Testis (tissue), 2 donors: ENCODE measurements at regions not wholly inside any gene's neighbourhood (a gene's known extent, or its start where the extent isn't known, plus 50 kb on each side); places are given as distances from the start of the nearest gene placed in this dataset.

Source experiments
- DNase-seq: peaks from one replicate; pipeline ENCODE4 v3.0.0-alpha.2; 2019
- H3K27ac ChIP-seq, 2 donors: fragments of 200-600 bp; sonication (generic); one replicate each; pipeline ENCODE4 v1.5.1; 2019
- H3K27me3 ChIP-seq: fragments of 200-600 bp; sonication (generic); one replicate; pipeline ENCODE4 v1.5.1; 2019
- H3K36me3 ChIP-seq: fragments of 200-600 bp; sonication (generic); one replicate; pipeline ENCODE4 v1.5.1; 2017; ENCODE audit warnings: low read depth; ENCODE audit errors: missing control alignments
- H3K4me1 ChIP-seq: fragments of 200-600 bp; sonication (generic); one replicate; pipeline ENCODE4 v1.5.1; 2019
- H3K4me3 ChIP-seq, 2 donors: fragments of 200-600 bp; sonication (generic); one replicate each; pipeline ENCODE4 v1.5.1; 2017 to 2019
- H3K9me3 ChIP-seq: fragments of 200-600 bp; sonication (generic); one replicate; pipeline ENCODE4 v1.5.1; 2017
- CTCF ChIP-seq, 3 experiments: fragments of 450-650 bp in 2 of 3; fragments of 200-600 bp in 1 of 3; sonication (generic) in 1 of 3; IDR thresholded peaks; one replicate each; pipeline ENCODE4 v1.5.1; 2016 to 2019; ENCODE audit warnings: antibody characterized with exemption in 3 of 3, mild to moderate bottlenecking in 2 of 3, moderate library complexity in 1 of 3
- POLR2A ChIP-seq: fragments of 450-650 bp; IDR thresholded peaks from one replicate; pipeline ENCODE4 v1.6.1; 2017; ENCODE audit warnings: antibody characterized with exemption, mild to moderate bottlenecking, moderate library complexity
- WGBS, 2 donors: methylation state at CpG; one replicate each; pipeline ENCODE4 v1.1.5; 2018; 5-methylcytosine and 5-hydroxymethylcytosine counted together
- intact Hi-C: fragments of 100-400 bp; cut with DNase I; formaldehyde crosslinking; loops from one replicate; pipeline ENCODE4 v1.15.1; 2023; ENCODE audit warnings: low total_unique reads

- no peak for DNase-seq
- Histone ChIP-seq H3K4me3 (no peak overlapping the region), H3K27ac (no peak overlapping the region), H3K36me3 (no peaks in the 10 kb centered on the region), H3K27me3 (no peaks in the 10 kb centered on the region), H3K4me1 (no peaks in the 10 kb centered on the region), H3K9me3 (no peaks in the 10 kb centered on the region)
- WGBS, 2 donors: 71 to 84% methylated on average over 1 of the region's 1 CpG
- intact Hi-C loops: no loop called here
- TF ChIP-seq CTCF (IDR thresholded peaks at IDR 0.05) (no peak), POLR2A (no peak)
Observed at GRCh38 chr6:87917886-87918285, 129.8 kb upstream of the SPACA1 start.

GRCh38 chr6:87916446-87916845, 131.2 kb upstream of the SPACA1 start:
- no peak overlapping the region for H3K27ac ChIP-seq
- no peak overlapping the region for H3K4me3 ChIP-seq
- no peak for DNase-seq
- no peak for TF ChIP-seq CTCF (IDR thresholded peaks at IDR 0.05)
- TF ChIP-seq POLR2A: no peak
- 93 to 95% methylated on average over 1 of the region's 1 CpG for WGBS, 2 donors
- no peaks in the 10 kb centered on the region for H3K9me3 ChIP-seq
- H3K27me3 ChIP-seq: no peaks in the 10 kb centered on the region
- intact Hi-C loops: no loop called here
- no peaks in the 10 kb centered on the region for H3K4me1 ChIP-seq
- H3K36me3 ChIP-seq: no peaks in the 10 kb centered on the region

GRCh38 chr6:87914637-87915395, 132.8 kb upstream of the SPACA1 start:
- Histone ChIP-seq H3K4me3 (no peak overlapping the region), H3K27me3 (no peaks in the 10 kb centered on the region), H3K36me3 (no peaks in the 10 kb centered on the region), H3K9me3 (no peaks in the 10 kb centered on the region), H3K27ac (no peak overlapping the region), H3K4me1 (no peaks in the 10 kb centered on the region)
- TF ChIP-seq POLR2A: no peak
- DNase-seq: no peak
- intact Hi-C loops: no loop called here
- WGBS, 2 donors: 89 to 95% methylated on average over 4 of the region's 4 CpGs

GRCh38 chr6:87913974-87914373, 133.7 kb upstream of the SPACA1 start:
- H3K36me3 ChIP-seq: no peaks in the 10 kb centered on the region
- TF ChIP-seq CTCF (IDR thresholded peaks at IDR 0.05): no peak
- no peak for TF ChIP-seq POLR2A
- intact Hi-C loops: no loop called here
- no peaks in the 10 kb centered on the region for H3K4me1 ChIP-seq
- 65 to 70% methylated on average over 6 of the region's 6 CpGs for WGBS, 2 donors
- DNase-seq: no peak
- H3K4me3 ChIP-seq: no peak overlapping the region
- no peaks in the 10 kb centered on the region for H3K9me3 ChIP-seq
- no peaks in the 10 kb centered on the region for H3K27me3 ChIP-seq
- H3K27ac ChIP-seq: no peak overlapping the region

- intact Hi-C loops: no loop called here
- TF ChIP-seq CTCF (IDR thresholded peaks at IDR 0.05) (no peak), POLR2A (no peak)
- H3K4me1 ChIP-seq: no peaks in the 10 kb centered on the region
- no peaks in the 10 kb centered on the region for H3K27me3 ChIP-seq
- H3K4me3 ChIP-seq: no peak overlapping the region
- WGBS, 2 donors: 95 to 98% methylated on average over 1 of the region's 1 CpG
- no peaks in the 10 kb centered on the region for H3K36me3 ChIP-seq
- H3K27ac ChIP-seq: no peak overlapping the region
- no peaks in the 10 kb centered on the region for H3K9me3 ChIP-seq
- no peak for DNase-seq
Observed at GRCh38 chr6:87912102-87912501, 135.5 kb upstream of the SPACA1 start.
